CD4-positive, alpha-beta T cell treated with Interleukin-15 for 4 hours (primary cell): ENCODE measurements at regions not wholly inside any gene's neighbourhood (a gene's known extent, or its start where the extent isn't known, plus 50 kb on each side); places are given as distances from the start of the nearest gene placed in this dataset.

Experiments used
- DNase-seq: peaks from one replicate; pipeline ENCODE4 v3.0.0-alpha.2; 2020; ENCODE audit warnings: low spot score

GRCh38 chr18:61082976-61083630, 250.1 kb upstream of the CDH20 start:
- no peak for DNase-seq

GRCh38 chr18:61085036-61085435, 248.2 kb upstream of the CDH20 start:
- DNase-seq = no peak

- DNase-seq = no peak
These were observed 247.5 kb upstream of the CDH20 start for GRCh38 chr18:61085761-61086160.

GRCh38 chr18:61086657-61087056, 246.6 kb upstream of the CDH20 start:
- no peak for DNase-seq

- DNase-seq = no peak
These were observed 241.9 kb upstream of the CDH20 start for GRCh38 chr18:61091379-61091778.

GRCh38 chr18:61093965-61094364, 239.3 kb upstream of the CDH20 start:
- no peak for DNase-seq

- no peak for DNase-seq
These were observed 237.0 kb upstream of the CDH20 start for GRCh38 chr18:61096226-61096625.

- no peak for DNase-seq
These were observed 226.1 kb upstream of the CDH20 start for GRCh38 chr18:61107113-61107512.

- no peak for DNase-seq
These were observed 224.5 kb upstream of the CDH20 start for GRCh38 chr18:61108706-61109105.

GRCh38 chr18:61123309-61123708, 209.9 kb upstream of the CDH20 start:
- no peak for DNase-seq

- DNase-seq = no peak
These were observed 205.3 kb upstream of the CDH20 start for GRCh38 chr18:61127714-61128467.

- DNase-seq = no peak
These were observed 204.2 kb upstream of the CDH20 start for GRCh38 chr18:61129001-61129400.

GRCh38 chr18:61132031-61132430, 201.2 kb upstream of the CDH20 start:
- DNase-seq = no peak

- no peak for DNase-seq
These were observed 199.4 kb upstream of the CDH20 start for GRCh38 chr18:61133783-61134182.

- DNase-seq = no peak
These were observed 196.4 kb upstream of the CDH20 start for GRCh38 chr18:61136711-61137251.

- no peak for DNase-seq
These were observed 191.5 kb upstream of the CDH20 start for GRCh38 chr18:61141691-61142090.

GRCh38 chr18:61148322-61148721, 184.9 kb upstream of the CDH20 start:
- no peak for DNase-seq

- DNase-seq = no peak
These were observed 183.4 kb upstream of the CDH20 start for GRCh38 chr18:61149786-61150185.

- DNase-seq = no peak
These were observed 179.7 kb upstream of the CDH20 start for GRCh38 chr18:61153571-61153970.

- no peak for DNase-seq
These were observed 178.4 kb upstream of the CDH20 start for GRCh38 chr18:61154866-61155265.

- DNase-seq = no peak
These were observed 177.6 kb upstream of the CDH20 start for GRCh38 chr18:61155586-61155985.

GRCh38 chr18:61157451-61157850, 175.8 kb upstream of the CDH20 start:
- no peak for DNase-seq

- no peak for DNase-seq
These were observed 174.0 kb upstream of the CDH20 start for GRCh38 chr18:61159246-61159645.

GRCh38 chr18:61164321-61164720, 168.9 kb upstream of the CDH20 start:
- DNase-seq = no peak
